Adrenal gland (tissue), 9 donors: ENCODE measurements at regions not wholly inside any gene's neighbourhood (a gene's known extent, or its start where the extent isn't known, plus 50 kb on each side); places are given as distances from the start of the nearest gene placed in this dataset.

Experiments
- DNase-seq, 7 donors: peaks; one replicate each; pipeline ENCODE4 v3.0.0-alpha.2; 2019 to 2020
- H3K27ac ChIP-seq, 5 donors: fragments of 200-600 bp; sonication (generic) in 4 of 5; 1 replicate in 3 of 5; 2 replicates in 2 of 5; pipeline versions ENCODE4 v1.5.1 to v1.8.0; 2016 to 2020; ENCODE audit warnings: mild to moderate bottlenecking in 1 of 5
- H3K27me3 ChIP-seq: fragments of 200-600 bp; 2 replicates; pipeline ENCODE4 v1.8.0; 2021
- H3K36me3 ChIP-seq, 2 donors: fragments of 200-600 bp; replicated peaks in 1 of 2; 1 replicate in 1 of 2; 2 replicates in 1 of 2; pipeline versions ENCODE4 v1.5.1 to v1.8.0; 2018 to 2022
- H3K4me1 ChIP-seq, 2 donors: fragments of 200-600 bp; replicated peaks in 1 of 2; 1 replicate in 1 of 2; 2 replicates in 1 of 2; pipeline versions ENCODE4 v1.5.1 to v1.8.0; 2018 to 2021
- H3K4me3 ChIP-seq, 4 donors: fragments of 200-600 bp; sonication (generic) in 3 of 4; one replicate each; pipeline ENCODE4 v1.5.1; 2016 to 2018
- H3K9me3 ChIP-seq, 3 donors: fragments of 200-600 bp; sonication (generic) in 1 of 3; replicated peaks in 1 of 3; 1 replicate in 2 of 3; 2 replicates in 1 of 3; pipeline versions ENCODE4 v1.5.1 to v1.8.0; 2016 to 2021
- CTCF ChIP-seq, 6 experiments: fragments of 450-650 bp in 4 of 6; fragments of 200-600 bp in 2 of 6; sonication (generic) in 1 of 6; IDR thresholded peaks; 1 replicate in 5 of 6; 2 replicates in 1 of 6; pipeline versions ENCODE4 v1.5.1 to v1.8.0; 2016 to 2021; ENCODE audit warnings: antibody characterized with exemption in 6 of 6, mild to moderate bottlenecking in 2 of 6, moderate library complexity in 1 of 6
- POLR2A ChIP-seq, 2 donors: fragments of 450-650 bp; IDR thresholded peaks; one replicate each; pipeline ENCODE4 v1.6.1; 2017; ENCODE audit warnings: antibody characterized with exemption in 2 of 2, mild to moderate bottlenecking in 2 of 2, moderate library complexity in 1 of 2
- WGBS, 4 donors: extraction: QIAGEN DNeasy Blood & Tissue Kit in 2 of 4; methylation state at CpG; one replicate each; pipeline versions ENCODE4 v1.1.5 to v1.1.7; 2013 to 2017; 5-methylcytosine and 5-hydroxymethylcytosine counted together
- intact Hi-C, 2 donors: fragments of 100-400 bp; cut with DNase I; formaldehyde crosslinking; loops; one replicate each; pipeline versions ENCODE4 v1.14.1 to v1.15.0; 2022 to 2023
- donor health status: healthy with polysubstance abuse.
- donor health status: Bipolar disorder and iron deficiency.
- donor health status: DM: yes; HTN: yes; CAD: no.
- donor health status: DM: no; HTN: no; CAD: no.
- donor health status: DM: no; HTN: no; CAD: no.

- WGBS, 4 donors = 65 to 85% (median 73%) methylated on average over 2 of the region's 2 CpGs
- Histone ChIP-seq H3K9me3 (no peaks in the 10 kb centered on the region), H3K27ac (no peak overlapping the region), H3K4me3 (no peak overlapping the region), H3K27me3 (no peaks in the 10 kb centered on the region), H3K36me3 (no peaks in the 10 kb centered on the region), H3K4me1 (no peaks in the 10 kb centered on the region)
- no peak for TF ChIP-seq POLR2A (IDR thresholded peaks at IDR 0.05)
- no peak for TF ChIP-seq CTCF (IDR thresholded peaks at IDR 0.05)
- intact Hi-C loops = no loop called here
- DNase-seq = no peak
These were observed 119.1 kb upstream of the EPHA5 start for GRCh38 chr4:65789341-65789740.

GRCh38 chr4:65777270-65777669 is 107.0 kb upstream of the EPHA5 start:
- H3K9me3 ChIP-seq = no peaks in the 10 kb centered on the region
- H3K36me3 ChIP-seq = no peaks in the 10 kb centered on the region
- DNase-seq = no peak
- intact Hi-C loops = no loop called here
- no peaks in the 10 kb centered on the region for H3K27me3 ChIP-seq
- no peak for TF ChIP-seq POLR2A (IDR thresholded peaks at IDR 0.05)
- no peak for TF ChIP-seq CTCF (IDR thresholded peaks at IDR 0.05)
- 45 to 65% (median 59%) methylated on average over 1 of the region's 1 CpG for WGBS, 4 donors
- H3K27ac ChIP-seq = no peak overlapping the region
- H3K4me3 ChIP-seq = no peak overlapping the region
- H3K4me1 ChIP-seq = no peaks in the 10 kb centered on the region

- H3K9me3 ChIP-seq = no peaks in the 10 kb centered on the region
- no peak overlapping the region for H3K27ac ChIP-seq
- WGBS, 4 donors = 76 to 86% (median 83%) methylated on average over 1 to 6 of the region's 6 CpGs
- H3K4me1 ChIP-seq = no peaks in the 10 kb centered on the region
- intact Hi-C loops = no loop called here
- no peaks in the 10 kb centered on the region for H3K36me3 ChIP-seq
- H3K4me3 ChIP-seq = no peak overlapping the region
- no peak for TF ChIP-seq CTCF (IDR thresholded peaks at IDR 0.05)
- no peak for TF ChIP-seq POLR2A (IDR thresholded peaks at IDR 0.05)
- DNase-seq = no peak
- H3K27me3 ChIP-seq = no peaks in the 10 kb centered on the region
These were observed 103.3 kb upstream of the EPHA5 start for GRCh38 chr4:65773636-65774035.

GRCh38 chr4:65747386-65747785 is 77.1 kb upstream of the EPHA5 start:
- no peak overlapping the region for H3K27ac ChIP-seq
- no peaks in the 10 kb centered on the region for H3K9me3 ChIP-seq
- no peaks in the 10 kb centered on the region for H3K4me1 ChIP-seq
- H3K4me3 ChIP-seq = no peak overlapping the region
- no peak for DNase-seq
- no peaks in the 10 kb centered on the region for H3K36me3 ChIP-seq
- no peak for TF ChIP-seq POLR2A (IDR thresholded peaks at IDR 0.05)
- intact Hi-C loops = no loop called here
- no peaks in the 10 kb centered on the region for H3K27me3 ChIP-seq
- 45 to 61% (median 48%) methylated on average over 2 of the region's 2 CpGs for WGBS, 4 donors

- H3K36me3 ChIP-seq = no peaks in the 10 kb centered on the region
- H3K4me1 ChIP-seq = no peaks in the 10 kb centered on the region
- TF ChIP-seq CTCF (IDR thresholded peaks at IDR 0.05) = no peak
- no peak for TF ChIP-seq POLR2A (IDR thresholded peaks at IDR 0.05)
- no peaks in the 10 kb centered on the region for H3K9me3 ChIP-seq
- no peak overlapping the region for H3K27ac ChIP-seq
- no peaks in the 10 kb centered on the region for H3K27me3 ChIP-seq
- intact Hi-C loops = no loop called here
- DNase-seq = no peak
- H3K4me3 ChIP-seq = no peak overlapping the region
- 64 to 84% (median 76%) methylated on average over 2 of the region's 2 CpGs for WGBS, 4 donors
These were observed 67.8 kb upstream of the EPHA5 start for GRCh38 chr4:65738134-65738533.
